ENCODE measurements at regions not wholly inside any gene's neighbourhood (a gene's known extent, or its start where the extent isn't known, plus 50 kb on each side); places are given as distances from the start of the nearest gene placed in this dataset.
A peak's percentile ranks its signal among the peaks of the same experiment; 100 is the strongest.

GRCh38 chr3:135891121-135891520, 74.4 kb upstream of the PPP2R3A start:
- BruUV-seq (replicated peaks) = no TSS peak
- in situ Hi-C loops (cut with MboI) = loop anchor here (25.0 kb wide), 1 partner anchor 1104 kb away; the partner anchor contains the start of gene EPHB1
- CTCF ChIA-PET (ENCODE audit: low intra/inter-chr PET ratio) = no interaction called here

GRCh38 chr3:135895106-135895733, 70.3 kb upstream of the PPP2R3A start:
- Histone ChIP-seq H2AFZ (ENCODE audit: low read depth, low read length) (no peak overlapping the region), H3K9me1 (ENCODE audit: control insufficient read depth, insufficient read depth, low read length) (no peaks in the 10 kb centered on the region), H3K9ac (ENCODE audit: insufficient read depth in 1 of 2, low read depth in 2 of 2, low read length in 2 of 2) (no peak overlapping the region), H3K27ac (ENCODE audit: extremely low read depth, low read depth, low read length) (no peak overlapping the region), H3K4me2 (ENCODE audit: insufficient read depth, low read length) (no peak overlapping the region), H3K4me3 (no peak overlapping the region), H3K79me2 (ENCODE audit: control insufficient read depth, insufficient read depth, low read length) (no peaks in the 10 kb centered on the region), H3K27me3 (ENCODE audit: control insufficient read depth in 2 of 2, insufficient read depth in 2 of 2, low read length in 2 of 2) (no peaks in the 10 kb centered on the region), H3K36me3 (ENCODE audit: control insufficient read depth, insufficient read depth, low read length) (no peaks in the 10 kb centered on the region), H3K4me1 (replicated peaks in 1 of 2; ENCODE audit: control insufficient read depth in 2 of 2, insufficient read depth in 2 of 2, low read length in 2 of 2) (no peaks in the 10 kb centered on the region), H3K9me3 (replicated peaks; ENCODE audit: control insufficient read depth, insufficient read depth, low read depth, low read length) (no peaks in the 10 kb centered on the region), H4K20me1 (replicated peaks; ENCODE audit: control insufficient read depth, insufficient read depth, low read length) (no peaks in the 10 kb centered on the region)
- FAIRE-seq = peak; percentile 78
- intact Hi-C loops (cut with micrococcal nuclease) (loop anchor here (1.0 to 10.0 kb wide), 3 partner anchors 159 to 1290 kb away; partner anchors contain the start of gene EPHB1), in situ Hi-C loops (cut with MboI) (loop anchor here (25.0 kb wide), 1 partner anchor 1108 kb away; the partner anchor contains the start of gene EPHB1)
- ChIA-PET CTCF (ENCODE audit: low intra/inter-chr PET ratio) (interaction anchor here (0.5 to 1.6 kb wide), 4 partner anchors 9 to 1294 kb away, joined by 3 to 5 read pairs (median 3); partner anchors contain the start of gene EPHB1), POLR2A (no interaction called here)
- DNase-seq (ENCODE audit: extremely low read depth in 1 of 4, low spot score in 3 of 4) = peak; percentile 29 to 65 (median 44)
- 0% methylated on average over 3 of the region's 3 CpGs for WGBS (ENCODE audit: insufficient coverage, low coverage, missing lambda C conversion rate)
- BruUV-seq (replicated peaks) = no TSS peak
- peak; percentile 72 for ATAC-seq
- TF ChIP-seq, protein P1, sequence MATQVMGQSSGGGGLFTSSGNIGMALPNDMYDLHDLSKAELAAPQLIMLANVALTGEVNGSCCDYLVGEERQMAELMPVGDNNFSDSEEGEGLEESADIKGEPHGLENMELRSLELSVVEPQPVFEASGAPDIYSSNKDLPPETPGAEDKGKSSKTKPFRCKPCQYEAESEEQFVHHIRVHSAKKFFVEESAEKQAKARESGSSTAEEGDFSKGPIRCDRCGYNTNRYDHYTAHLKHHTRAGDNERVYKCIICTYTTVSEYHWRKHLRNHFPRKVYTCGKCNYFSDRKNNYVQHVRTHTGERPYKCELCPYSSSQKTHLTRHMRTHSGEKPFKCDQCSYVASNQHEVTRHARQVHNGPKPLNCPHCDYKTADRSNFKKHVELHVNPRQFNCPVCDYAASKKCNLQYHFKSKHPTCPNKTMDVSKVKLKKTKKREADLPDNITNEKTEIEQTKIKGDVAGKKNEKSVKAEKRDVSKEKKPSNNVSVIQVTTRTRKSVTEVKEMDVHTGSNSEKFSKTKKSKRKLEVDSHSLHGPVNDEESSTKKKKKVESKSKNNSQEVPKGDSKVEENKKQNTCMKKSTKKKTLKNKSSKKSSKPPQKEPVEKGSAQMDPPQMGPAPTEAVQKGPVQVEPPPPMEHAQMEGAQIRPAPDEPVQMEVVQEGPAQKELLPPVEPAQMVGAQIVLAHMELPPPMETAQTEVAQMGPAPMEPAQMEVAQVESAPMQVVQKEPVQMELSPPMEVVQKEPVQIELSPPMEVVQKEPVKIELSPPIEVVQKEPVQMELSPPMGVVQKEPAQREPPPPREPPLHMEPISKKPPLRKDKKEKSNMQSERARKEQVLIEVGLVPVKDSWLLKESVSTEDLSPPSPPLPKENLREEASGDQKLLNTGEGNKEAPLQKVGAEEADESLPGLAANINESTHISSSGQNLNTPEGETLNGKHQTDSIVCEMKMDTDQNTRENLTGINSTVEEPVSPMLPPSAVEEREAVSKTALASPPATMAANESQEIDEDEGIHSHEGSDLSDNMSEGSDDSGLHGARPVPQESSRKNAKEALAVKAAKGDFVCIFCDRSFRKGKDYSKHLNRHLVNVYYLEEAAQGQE (IDR thresholded peaks at IDR 0.05; ENCODE audit: borderline replicate concordance) = peak; percentile 64
- TF ChIP-seq, protein P1 (CRISPR knock-in tag; IDR thresholded peaks at IDR 0.05; ENCODE audit: low read depth) = no peak

More at GRCh38 chr3:135891121-135891520, 74.4 kb upstream of the PPP2R3A start:
- Histone ChIP-seq H3K9me3 (replicated peaks; ENCODE audit: control insufficient read depth, insufficient read depth, low read depth, low read length) (no peaks in the 10 kb centered on the region), H3K4me2 (ENCODE audit: insufficient read depth, low read length) (no peak overlapping the region), H3K79me2 (ENCODE audit: control insufficient read depth, insufficient read depth, low read length) (no peaks in the 10 kb centered on the region), H3K27me3 (ENCODE audit: control insufficient read depth in 2 of 2, insufficient read depth in 2 of 2, low read length in 2 of 2) (no peaks in the 10 kb centered on the region), H2AFZ (ENCODE audit: low read depth, low read length) (no peak overlapping the region), H3K4me1 (replicated peaks in 1 of 2; ENCODE audit: control insufficient read depth in 2 of 2, insufficient read depth in 2 of 2, low read length in 2 of 2) (no peaks in the 10 kb centered on the region), H3K9me1 (ENCODE audit: control insufficient read depth, insufficient read depth, low read length) (no peaks in the 10 kb centered on the region), H3K36me3 (ENCODE audit: control insufficient read depth, insufficient read depth, low read length) (no peaks in the 10 kb centered on the region), H4K20me1 (replicated peaks; ENCODE audit: control insufficient read depth, insufficient read depth, low read length) (no peaks in the 10 kb centered on the region), H3K9ac (ENCODE audit: insufficient read depth in 1 of 2, low read depth in 2 of 2, low read length in 2 of 2) (no peak overlapping the region), H3K27ac (ENCODE audit: extremely low read depth, low read depth, low read length) (no peak overlapping the region), H3K4me3 (no peak overlapping the region)
- ATAC-seq = no peak
- FAIRE-seq = no peak
- POLR2A ChIA-PET = interaction anchor here (1.1 kb wide), 1 partner anchor 10 kb away, joined by 3 read pairs; no protein-coding TSS in a partner anchor
- WGBS (ENCODE audit: insufficient coverage, low coverage, missing lambda C conversion rate) = 0% methylated on average over 4 of the region's 4 CpGs
- intact Hi-C loops (cut with micrococcal nuclease) = loop anchor here (10.0 kb wide), 2 partner anchors 1096 to 1286 kb away; partner anchors contain the start of gene EPHB1
- no peak for DNase-seq (ENCODE audit: extremely low read depth in 1 of 4, low spot score in 3 of 4)
- TF ChIP-seq RAD51 (IDR thresholded peaks at IDR 0.05; ENCODE audit: borderline replicate concordance, low read depth) = peak; percentile 29; the same call in 1 of the 2 replicates
- TF ChIP-seq USF2 (CRISPR knock-in tag; IDR thresholded peaks at IDR 0.05) = peak; percentile 65
- no peak for TF ChIP-seq POLR2H (tag; IDR thresholded peaks at IDR 0.05; ENCODE audit: low read depth)

Data from K562 (cell line).